GM12891 (cell line): ENCODE measurements at regions not wholly inside any gene's neighbourhood (a gene's known extent, or its start where the extent isn't known, plus 50 kb on each side); places are given as distances from the start of the nearest gene placed in this dataset.

ENCODE experiments used
- POLR2A ChIP-seq: IDR thresholded peaks from 2 replicates; pipeline ENCODE4 v1.6.1; 2011; ENCODE audit warnings: low read depth, low read length, control low read depth
- POLR2AphosphoS5 ChIP-seq: IDR thresholded peaks from 2 replicates; pipeline ENCODE4 v1.6.1; 2011; ENCODE audit warnings: low read depth, low read length, control low read depth
- TAF1 ChIP-seq: IDR thresholded peaks from 2 replicates; pipeline ENCODE4 v1.6.1; 2011; ENCODE audit warnings: low read depth, low read length, control low read depth

GRCh38 chr17:33494151-33494550 is 201.1 kb upstream of the ASIC2 start:
- no peak for TF ChIP-seq TAF1
- no peak for TF ChIP-seq POLR2A
- TF ChIP-seq POLR2AphosphoS5, result no peak
